Hepatic stellate cell (primary cell): ENCODE measurements at regions not wholly inside any gene's neighbourhood (a gene's known extent, or its start where the extent isn't known, plus 50 kb on each side); places are given as distances from the start of the nearest gene placed in this dataset.

ENCODE experiments used
- DNase-seq: peaks from one replicate; pipeline ENCODE4 v3.0.0; 2011; ENCODE audit warnings: low spot score

- DNase-seq: no peak
Measured at GRCh38 chr13:40116008-40116407, 460.5 kb downstream of the COG6 start.

GRCh38 chr13:40118337-40118736 is 462.9 kb downstream of the COG6 start:
- no peak for DNase-seq

- no peak for DNase-seq
Measured at GRCh38 chr13:40119852-40120251, 464.4 kb downstream of the COG6 start.

- DNase-seq: no peak
Measured at GRCh38 chr13:40120288-40120687, 464.8 kb downstream of the COG6 start.

- DNase-seq: no peak
Measured at GRCh38 chr13:40120781-40121180, 465.3 kb downstream of the COG6 start.

- no peak for DNase-seq
Measured at GRCh38 chr13:40121722-40122121, 466.3 kb downstream of the COG6 start.

GRCh38 chr13:40123962-40124632 is 468.6 kb downstream of the COG6 start:
- DNase-seq: no peak

GRCh38 chr13:40124633-40125015 is 469.2 kb downstream of the COG6 start:
- no peak for DNase-seq

- no peak for DNase-seq
Measured at GRCh38 chr13:40125336-40125735, 469.9 kb downstream of the COG6 start.

- no peak for DNase-seq
Measured at GRCh38 chr13:40126306-40127085, 471.0 kb downstream of the COG6 start.

- DNase-seq: no peak
Measured at GRCh38 chr13:40127476-40127875, 472.0 kb downstream of the COG6 start.

- DNase-seq: no peak
Measured at GRCh38 chr13:40127925-40128324, 472.5 kb downstream of the COG6 start.

- DNase-seq: no peak
Measured at GRCh38 chr13:40129467-40129866, 474.0 kb downstream of the COG6 start.

GRCh38 chr13:40130871-40131636 is 475.6 kb downstream of the COG6 start:
- no peak for DNase-seq

GRCh38 chr13:40132249-40132648 is 476.8 kb downstream of the COG6 start:
- DNase-seq: no peak

GRCh38 chr13:40136896-40137295 is 481.4 kb downstream of the COG6 start:
- DNase-seq: no peak

- no peak for DNase-seq
Measured at GRCh38 chr13:40137400-40137799, 481.9 kb downstream of the COG6 start.

GRCh38 chr13:40139896-40140520 is 484.5 kb downstream of the COG6 start:
- no peak for DNase-seq

GRCh38 chr13:40141859-40142555 is 486.5 kb downstream of the COG6 start:
- no peak for DNase-seq

GRCh38 chr13:40143106-40143505 is 487.6 kb downstream of the COG6 start:
- no peak for DNase-seq

- no peak for DNase-seq
Measured at GRCh38 chr13:40143559-40143958, 488.1 kb downstream of the COG6 start.

- no peak for DNase-seq
Measured at GRCh38 chr13:40145139-40145538, 489.7 kb downstream of the COG6 start.
